H9 (cell line): ENCODE measurements at regions not wholly inside any gene's neighbourhood (a gene's known extent, or its start where the extent isn't known, plus 50 kb on each side); places are given as distances from the start of the nearest gene placed in this dataset.

ENCODE experiments used
- DNase-seq: peaks from one replicate; pipeline ENCODE4 v3.0.0-alpha.2; 2017
- H2AFZ ChIP-seq: one replicate; pipeline ENCODE4 v1.6.1; 2013; ENCODE audit warnings: mild to moderate bottlenecking, low read length, control low read depth, moderate library complexity
- H2AK5ac ChIP-seq: 2 replicates; pipeline ENCODE4 v1.6.1; 2013; ENCODE audit warnings: low read length, control low read depth, mixed read lengths; ENCODE audit not compliant: insufficient read length
- H2BK120ac ChIP-seq: one replicate; pipeline ENCODE4 v1.6.1; 2013; ENCODE audit warnings: low read depth, mild to moderate bottlenecking, low read length, control low read depth, inconsistent platforms; ENCODE audit not compliant: poor library complexity, severe bottlenecking
- H2BK12ac ChIP-seq: 2 replicates; pipeline ENCODE4 v1.6.1; 2013; ENCODE audit warnings: low read length, control low read depth, mixed read lengths, low read depth; ENCODE audit not compliant: insufficient read length
- H2BK15ac ChIP-seq: 2 replicates; pipeline ENCODE4 v1.6.1; 2013; ENCODE audit warnings: low read depth, low read length, control low read depth
- H2BK20ac ChIP-seq: one replicate; pipeline ENCODE4 v1.6.1; 2013; ENCODE audit warnings: low read depth, mild to moderate bottlenecking, low read length, control low read depth, inconsistent platforms; ENCODE audit not compliant: poor library complexity, severe bottlenecking
- H2BK5ac ChIP-seq: 2 replicates; pipeline ENCODE4 v1.6.1; 2013; ENCODE audit warnings: low read length, control low read depth, mixed read lengths; ENCODE audit not compliant: insufficient read length
- H3K14ac ChIP-seq: 2 replicates; pipeline ENCODE4 v1.6.1; 2013; ENCODE audit warnings: low read length, control low read depth; ENCODE audit not compliant: insufficient read depth
- H3K18ac ChIP-seq: 2 replicates; pipeline ENCODE4 v1.6.1; 2013; ENCODE audit warnings: low read depth, mild to moderate bottlenecking, mixed read lengths, low read length, control low read depth; ENCODE audit not compliant: insufficient read length
- H3K23ac ChIP-seq: 2 replicates; pipeline ENCODE4 v1.6.1; 2013; ENCODE audit warnings: low read length, control low read depth, mixed read lengths, low read depth; ENCODE audit not compliant: insufficient read length
- H3K23me2 ChIP-seq: 2 replicates; pipeline ENCODE4 v1.6.1; 2013; ENCODE audit warnings: low read depth, mild to moderate bottlenecking, mixed read lengths, low read length, control low read depth; ENCODE audit not compliant: insufficient read length, poor library complexity, severe bottlenecking
- H3K27ac ChIP-seq: 2 replicates; pipeline ENCODE4 v1.5.1; 2013; ENCODE audit warnings: low read length, control low read depth, mixed read lengths, low read depth; ENCODE audit not compliant: insufficient read length
- H3K27me3 ChIP-seq: 2 replicates; pipeline ENCODE4 v1.6.1; 2013; ENCODE audit warnings: low read length, control low read depth, inconsistent platforms; ENCODE audit not compliant: insufficient read depth
- H3K4ac ChIP-seq: 2 replicates; pipeline ENCODE4 v1.6.1; 2013; ENCODE audit warnings: low read depth, mild to moderate bottlenecking, control low read depth, inconsistent platforms, low read length, moderate library complexity
- H3K4me1 ChIP-seq: 2 replicates; pipeline ENCODE4 v1.6.1; 2013; ENCODE audit warnings: low read length, control low read depth, inconsistent platforms; ENCODE audit not compliant: insufficient read depth
- H3K4me2 ChIP-seq: 2 replicates; pipeline ENCODE4 v1.6.1; 2013; ENCODE audit warnings: low read length, control low read depth, mixed read lengths; ENCODE audit not compliant: insufficient read length, insufficient read depth
- H3K56ac ChIP-seq: 2 replicates; pipeline ENCODE4 v1.6.1; 2013; ENCODE audit warnings: low read depth, mild to moderate bottlenecking, mixed read lengths, low read length, control low read depth; ENCODE audit not compliant: insufficient read length
- H3K79me1 ChIP-seq: 2 replicates; pipeline ENCODE4 v1.6.1; 2013; ENCODE audit warnings: low read depth, mild to moderate bottlenecking, moderate library complexity, low read length, control low read depth, inconsistent platforms; ENCODE audit not compliant: insufficient read depth, poor library complexity, severe bottlenecking
- H3K79me2 ChIP-seq: 2 replicates; pipeline ENCODE4 v1.6.1; 2013; ENCODE audit warnings: low read length, control low read depth, inconsistent platforms; ENCODE audit not compliant: insufficient read depth
- H3K9ac ChIP-seq: 2 replicates; pipeline ENCODE4 v1.6.1; 2013; ENCODE audit warnings: low read length, control low read depth, mixed read lengths; ENCODE audit not compliant: insufficient read length; ENCODE audit errors: extremely low read depth
- H3K9me3 ChIP-seq: one replicate; pipeline ENCODE4 v1.6.1; 2013; ENCODE audit warnings: low read depth, low read length, inconsistent platforms; ENCODE audit not compliant: control insufficient read depth
- H3T11ph ChIP-seq: one replicate; pipeline ENCODE4 v1.6.1; 2013; ENCODE audit warnings: mild to moderate bottlenecking, low read length, control low read depth, inconsistent platforms
- H4K20me1 ChIP-seq: one replicate; pipeline ENCODE4 v1.6.1; 2013; ENCODE audit not compliant: control insufficient read depth, insufficient read length, insufficient read depth
- H4K5ac ChIP-seq: 2 replicates; pipeline ENCODE4 v1.6.1; 2013; ENCODE audit warnings: low read depth, mild to moderate bottlenecking, mixed read lengths, low read length, control low read depth; ENCODE audit not compliant: insufficient read length
- H4K8ac ChIP-seq: replicated peaks from 2 replicates; pipeline ENCODE4 v1.6.1; 2013; ENCODE audit warnings: low read length, control low read depth, mixed read lengths, low read depth; ENCODE audit not compliant: insufficient read length
- H4K91ac ChIP-seq: 2 replicates; pipeline ENCODE4 v1.6.1; 2013; ENCODE audit warnings: low read depth, mild to moderate bottlenecking, moderate library complexity, mixed read lengths, low read length, control low read depth; ENCODE audit not compliant: insufficient read length
- H3K27ac Mint-ChIP-seq, 3 experiments: 2 replicates in 2 of 3; 3 replicates in 1 of 3; pipeline ENCODE4 v1.8.0; 2020 to 2021; ENCODE audit warnings: mixed read lengths in 3 of 3, mild to moderate bottlenecking in 1 of 3, moderate library complexity in 1 of 3
- H3K27me3 Mint-ChIP-seq: 2 replicates; pipeline ENCODE4 v1.8.0; 2021; ENCODE audit warnings: low read depth, mild to moderate bottlenecking, moderate library complexity, mixed read lengths
- H3K36me3 Mint-ChIP-seq, 3 experiments: 2 replicates in 2 of 3; 3 replicates in 1 of 3; pipeline ENCODE4 v1.8.0; 2020 to 2021; ENCODE audit warnings: low read depth in 3 of 3, mixed read lengths in 3 of 3; ENCODE audit not compliant: insufficient read depth in 1 of 3
- H3K4me1 Mint-ChIP-seq, 2 experiments: 2 replicates each; pipeline ENCODE4 v1.8.0; 2020; ENCODE audit warnings: mixed read lengths in 2 of 2
- H3K4me3 Mint-ChIP-seq, 2 experiments: 2 replicates in 1 of 2; 3 replicates in 1 of 2; pipeline ENCODE4 v1.8.0; 2020 to 2021; ENCODE audit warnings: mild to moderate bottlenecking in 2 of 2, mixed read lengths in 2 of 2, moderate library complexity in 1 of 2
- H3K9me3 Mint-ChIP-seq, 2 experiments: 2 replicates in 1 of 2; 3 replicates in 1 of 2; pipeline ENCODE4 v1.8.0; 2020; ENCODE audit warnings: mild to moderate bottlenecking in 2 of 2, mixed read lengths in 2 of 2, moderate library complexity in 1 of 2
- WGBS: extraction: QIAGEN DNeasy Blood & Tissue Kit; methylation state at CpG from one replicate; pipeline ENCODE4 v1.1.7; 2013; ENCODE audit warnings: missing lambda C conversion rate, low lambda C conversion rate, mixed read lengths; ENCODE audit not compliant: insufficient read length; ENCODE audit errors: extremely low coverage; 5-methylcytosine and 5-hydroxymethylcytosine counted together
- TF ChIP-seq, protein P1 (sequence below): fragments of 200-600 bp; sonication (generic); conservative IDR thresholded peaks from 3 replicates; pipeline ENCODE4 v1.8.0; 2021; ENCODE audit warnings: antibody characterized with exemption, mild to moderate bottlenecking

DNA sequence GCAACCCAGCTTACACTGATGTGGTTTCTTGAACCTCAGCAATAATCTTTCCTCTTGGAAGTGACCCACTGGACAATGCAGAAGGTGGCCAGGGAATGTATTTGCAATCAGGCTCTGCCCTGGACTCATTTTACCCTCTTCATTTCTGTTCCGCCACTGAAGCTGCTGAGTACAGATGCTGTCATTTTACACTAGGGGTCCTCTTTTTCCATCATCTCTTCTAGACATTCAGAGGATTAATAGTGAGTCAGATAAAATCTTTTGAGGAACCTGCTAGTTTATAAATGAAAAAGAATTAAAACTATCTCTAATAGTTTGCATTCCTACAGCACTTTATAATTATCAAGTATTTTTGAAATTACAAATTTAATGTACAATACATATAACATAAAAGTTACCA, 87.9 kb upstream of the PNPT1 start:
- Histone ChIP-seq H3K4me2 (no peak overlapping the region), H2BK20ac (no peak overlapping the region), H4K5ac (no peak overlapping the region), H2AK5ac (no peak overlapping the region), H3K18ac (no peak overlapping the region), H2BK120ac (no peak overlapping the region), H2BK5ac (no peak overlapping the region), H4K91ac (no peak overlapping the region), H3K79me2 (no peaks in the 10 kb centered on the region), H3K4ac (no peak overlapping the region), H3T11ph (no peak overlapping the region), H3K4me1 (no peaks in the 10 kb centered on the region), H2BK15ac (no peak overlapping the region), H2AFZ (no peak overlapping the region), H4K8ac (no peak overlapping the region), H3K14ac (no peak overlapping the region), H3K23me2 (no peaks in the 10 kb centered on the region), H3K9ac (no peak overlapping the region), H3K23ac (no peak overlapping the region), H3K27me3 (no peaks in the 10 kb centered on the region), H3K56ac (no peak overlapping the region), H3K9me3 (no peaks in the 10 kb centered on the region), H4K20me1 (no peaks in the 10 kb centered on the region), H3K79me1 (no peaks in the 10 kb centered on the region), H2BK12ac (no peak overlapping the region), H3K27ac (no peak overlapping the region)
- peaks cover 0 to 3% of the 10 kb centered on the region in 2 experiments; a peak in 1 of 4 replicates for H3K4me1 Mint-ChIP-seq
- TF ChIP-seq, protein P1, sequence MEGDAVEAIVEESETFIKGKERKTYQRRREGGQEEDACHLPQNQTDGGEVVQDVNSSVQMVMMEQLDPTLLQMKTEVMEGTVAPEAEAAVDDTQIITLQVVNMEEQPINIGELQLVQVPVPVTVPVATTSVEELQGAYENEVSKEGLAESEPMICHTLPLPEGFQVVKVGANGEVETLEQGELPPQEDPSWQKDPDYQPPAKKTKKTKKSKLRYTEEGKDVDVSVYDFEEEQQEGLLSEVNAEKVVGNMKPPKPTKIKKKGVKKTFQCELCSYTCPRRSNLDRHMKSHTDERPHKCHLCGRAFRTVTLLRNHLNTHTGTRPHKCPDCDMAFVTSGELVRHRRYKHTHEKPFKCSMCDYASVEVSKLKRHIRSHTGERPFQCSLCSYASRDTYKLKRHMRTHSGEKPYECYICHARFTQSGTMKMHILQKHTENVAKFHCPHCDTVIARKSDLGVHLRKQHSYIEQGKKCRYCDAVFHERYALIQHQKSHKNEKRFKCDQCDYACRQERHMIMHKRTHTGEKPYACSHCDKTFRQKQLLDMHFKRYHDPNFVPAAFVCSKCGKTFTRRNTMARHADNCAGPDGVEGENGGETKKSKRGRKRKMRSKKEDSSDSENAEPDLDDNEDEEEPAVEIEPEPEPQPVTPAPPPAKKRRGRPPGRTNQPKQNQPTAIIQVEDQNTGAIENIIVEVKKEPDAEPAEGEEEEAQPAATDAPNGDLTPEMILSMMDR: 0 out of 3 replicates have a peak, but pooled peaks have one; percentile 14
- no peaks in the 10 kb centered on the region for H3K9me3 Mint-ChIP-seq
- H3K27me3 Mint-ChIP-seq: no peaks in the 10 kb centered on the region
- no CpG with 5 or more reads among the region's 1 CpG for WGBS
- no peak for DNase-seq
- no peak overlapping the region for H3K27ac Mint-ChIP-seq
- no peak overlapping the region for H3K4me3 Mint-ChIP-seq
- H3K36me3 Mint-ChIP-seq: no peaks in the 10 kb centered on the region; a peak in 1 of 7 replicates
